ENCODE measurements at regions not wholly inside any gene's neighbourhood (a gene's known extent, or its start where the extent isn't known, plus 50 kb on each side); places are given as distances from the start of the nearest gene placed in this dataset.

DNA sequence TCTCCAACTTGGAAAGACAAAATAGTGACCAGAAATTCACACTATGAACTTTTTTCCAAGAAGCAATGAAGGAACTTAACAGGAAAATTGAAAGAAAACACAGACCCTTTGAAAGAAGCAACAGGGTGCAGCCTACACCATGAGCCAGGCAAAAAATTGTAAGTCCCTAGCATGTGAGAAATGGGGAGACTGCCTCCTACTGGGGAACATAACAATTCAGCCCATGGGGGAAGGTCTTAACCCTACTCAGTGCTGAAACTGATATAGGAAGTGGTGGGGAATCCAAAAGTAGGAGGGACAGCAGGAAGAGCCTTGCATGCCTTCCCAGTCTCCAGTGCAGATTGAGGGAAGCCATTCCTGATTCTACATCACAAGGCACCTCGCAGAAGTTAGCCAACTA is 235.1 kb upstream of the UFL1 start:
- TF ChIP-seq, protein P1, sequence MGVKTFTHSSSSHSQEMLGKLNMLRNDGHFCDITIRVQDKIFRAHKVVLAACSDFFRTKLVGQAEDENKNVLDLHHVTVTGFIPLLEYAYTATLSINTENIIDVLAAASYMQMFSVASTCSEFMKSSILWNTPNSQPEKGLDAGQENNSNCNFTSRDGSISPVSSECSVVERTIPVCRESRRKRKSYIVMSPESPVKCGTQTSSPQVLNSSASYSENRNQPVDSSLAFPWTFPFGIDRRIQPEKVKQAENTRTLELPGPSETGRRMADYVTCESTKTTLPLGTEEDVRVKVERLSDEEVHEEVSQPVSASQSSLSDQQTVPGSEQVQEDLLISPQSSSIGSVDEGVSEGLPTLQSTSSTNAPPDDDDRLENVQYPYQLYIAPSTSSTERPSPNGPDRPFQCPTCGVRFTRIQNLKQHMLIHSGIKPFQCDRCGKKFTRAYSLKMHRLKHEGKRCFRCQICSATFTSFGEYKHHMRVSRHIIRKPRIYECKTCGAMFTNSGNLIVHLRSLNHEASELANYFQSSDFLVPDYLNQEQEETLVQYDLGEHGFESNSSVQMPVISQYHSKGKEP (tag by site-specific recombination; IDR thresholded peaks at IDR 0.05) = no peak
- TF ChIP-seq ZNF274 (IDR thresholded peaks at IDR 0.05; ENCODE audit: low read length) = no peak
- no peak for TF ChIP-seq ZNF274 (tag by site-specific recombination; IDR thresholded peaks at IDR 0.05; ENCODE audit: borderline replicate concordance)
- TF ChIP-seq, protein P2, sequence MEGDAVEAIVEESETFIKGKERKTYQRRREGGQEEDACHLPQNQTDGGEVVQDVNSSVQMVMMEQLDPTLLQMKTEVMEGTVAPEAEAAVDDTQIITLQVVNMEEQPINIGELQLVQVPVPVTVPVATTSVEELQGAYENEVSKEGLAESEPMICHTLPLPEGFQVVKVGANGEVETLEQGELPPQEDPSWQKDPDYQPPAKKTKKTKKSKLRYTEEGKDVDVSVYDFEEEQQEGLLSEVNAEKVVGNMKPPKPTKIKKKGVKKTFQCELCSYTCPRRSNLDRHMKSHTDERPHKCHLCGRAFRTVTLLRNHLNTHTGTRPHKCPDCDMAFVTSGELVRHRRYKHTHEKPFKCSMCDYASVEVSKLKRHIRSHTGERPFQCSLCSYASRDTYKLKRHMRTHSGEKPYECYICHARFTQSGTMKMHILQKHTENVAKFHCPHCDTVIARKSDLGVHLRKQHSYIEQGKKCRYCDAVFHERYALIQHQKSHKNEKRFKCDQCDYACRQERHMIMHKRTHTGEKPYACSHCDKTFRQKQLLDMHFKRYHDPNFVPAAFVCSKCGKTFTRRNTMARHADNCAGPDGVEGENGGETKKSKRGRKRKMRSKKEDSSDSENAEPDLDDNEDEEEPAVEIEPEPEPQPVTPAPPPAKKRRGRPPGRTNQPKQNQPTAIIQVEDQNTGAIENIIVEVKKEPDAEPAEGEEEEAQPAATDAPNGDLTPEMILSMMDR (tag by site-specific recombination; IDR thresholded peaks at IDR 0.05) = no peak
- no peak for TF ChIP-seq IKZF3 (tag by site-specific recombination; IDR thresholded peaks at IDR 0.05)
- TF ChIP-seq, protein P3, sequence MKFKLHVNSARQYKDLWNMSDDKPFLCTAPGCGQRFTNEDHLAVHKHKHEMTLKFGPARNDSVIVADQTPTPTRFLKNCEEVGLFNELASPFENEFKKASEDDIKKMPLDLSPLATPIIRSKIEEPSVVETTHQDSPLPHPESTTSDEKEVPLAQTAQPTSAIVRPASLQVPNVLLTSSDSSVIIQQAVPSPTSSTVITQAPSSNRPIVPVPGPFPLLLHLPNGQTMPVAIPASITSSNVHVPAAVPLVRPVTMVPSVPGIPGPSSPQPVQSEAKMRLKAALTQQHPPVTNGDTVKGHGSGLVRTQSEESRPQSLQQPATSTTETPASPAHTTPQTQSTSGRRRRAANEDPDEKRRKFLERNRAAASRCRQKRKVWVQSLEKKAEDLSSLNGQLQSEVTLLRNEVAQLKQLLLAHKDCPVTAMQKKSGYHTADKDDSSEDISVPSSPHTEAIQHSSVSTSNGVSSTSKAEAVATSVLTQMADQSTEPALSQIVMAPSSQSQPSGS (tag by site-specific recombination; IDR thresholded peaks at IDR 0.05; ENCODE audit: low read depth) = no peak
- TF ChIP-seq, protein P4, sequence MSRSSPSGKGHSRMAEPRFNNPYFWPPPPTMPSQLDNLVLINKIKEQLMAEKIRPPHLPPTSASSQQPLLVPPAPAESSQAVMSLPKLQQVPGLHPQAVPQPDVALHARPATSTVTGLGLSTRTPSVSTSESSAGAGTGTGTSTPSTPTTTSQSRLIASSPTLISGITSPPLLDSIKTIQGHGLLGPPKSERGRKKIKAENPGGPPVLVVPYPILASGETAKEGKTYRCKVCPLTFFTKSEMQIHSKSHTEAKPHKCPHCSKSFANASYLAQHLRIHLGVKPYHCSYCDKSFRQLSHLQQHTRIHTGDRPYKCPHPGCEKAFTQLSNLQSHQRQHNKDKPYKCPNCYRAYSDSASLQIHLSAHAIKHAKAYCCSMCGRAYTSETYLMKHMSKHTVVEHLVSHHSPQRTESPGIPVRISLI (tag by site-specific recombination; IDR thresholded peaks at IDR 0.05) = no peak
- no peak for TF ChIP-seq SCRT2 (tag by site-specific recombination; IDR thresholded peaks at IDR 0.05)
- no peak for TF ChIP-seq HOXD13 (CRISPR knock-in tag; IDR thresholded peaks at IDR 0.05; ENCODE audit: borderline replicate concordance)
- no peak for TF ChIP-seq ZFP41 (tag by site-specific recombination; IDR thresholded peaks at IDR 0.05; ENCODE audit: borderline replicate concordance)

Data from HEK293 (cell line).